ENCODE measurements at regions not wholly inside any gene's neighbourhood (a gene's known extent, or its start where the extent isn't known, plus 50 kb on each side); places are given as distances from the start of the nearest gene placed in this dataset.
"Not testable (repeated sequence)": the region's sequence is repeated elsewhere in the genome, so short reads cannot be mapped to it uniquely, and the experiment has no call there.

- DNase-seq (ENCODE audit: low read depth) = no peak
Observed at GRCh38 chr20:52438326-52438963, 246.9 kb upstream of the ZFP64 start.

- DNase-seq (ENCODE audit: low read depth) = no peak
Observed at GRCh38 chr20:52434453-52434852, 242.9 kb upstream of the ZFP64 start.

- no peak for DNase-seq (ENCODE audit: low read depth)
Observed at GRCh38 chr20:52434041-52434425, 242.5 kb upstream of the ZFP64 start.

- no peak for DNase-seq (ENCODE audit: low read depth)
Observed at GRCh38 chr20:52433326-52434040, 241.9 kb upstream of the ZFP64 start.

- no peak for DNase-seq (ENCODE audit: low read depth)
Observed at GRCh38 chr20:52432740-52433139, 241.2 kb upstream of the ZFP64 start.

- no peak for DNase-seq (ENCODE audit: low read depth)
Observed at GRCh38 chr20:52429029-52429428, 237.4 kb upstream of the ZFP64 start.

GRCh38 chr20:52427960-52428359 is 236.4 kb upstream of the ZFP64 start:
- no peak for DNase-seq (ENCODE audit: low read depth)

- DNase-seq (ENCODE audit: low read depth) = no peak
Observed at GRCh38 chr20:52426856-52427255, 235.3 kb upstream of the ZFP64 start.

GRCh38 chr20:52425701-52426100 is 234.1 kb upstream of the ZFP64 start:
- DNase-seq (ENCODE audit: low read depth) = no peak

- no peak for DNase-seq (ENCODE audit: low read depth)
Observed at GRCh38 chr20:52425253-52425652, 233.7 kb upstream of the ZFP64 start.

- peak; percentile 33 for DNase-seq (ENCODE audit: low read depth)
Observed at GRCh38 chr20:52424357-52424942, 232.9 kb upstream of the ZFP64 start.

- not testable (repeated sequence) for DNase-seq (ENCODE audit: low read depth)
Observed at GRCh38 chr20:52423536-52424140, 232.1 kb upstream of the ZFP64 start.

- peak; percentile 62 for DNase-seq (ENCODE audit: low read depth)
Observed at GRCh38 chr20:52422574-52423336, 231.2 kb upstream of the ZFP64 start.

GRCh38 chr20:52420805-52421204 is 229.2 kb upstream of the ZFP64 start:
- DNase-seq (ENCODE audit: low read depth) = no peak

GRCh38 chr20:52419205-52419604 is 227.6 kb upstream of the ZFP64 start:
- no peak for DNase-seq (ENCODE audit: low read depth)

- no peak for DNase-seq (ENCODE audit: low read depth)
Observed at GRCh38 chr20:52416953-52417352, 225.4 kb upstream of the ZFP64 start.

GRCh38 chr20:52411611-52412010 is 220.0 kb upstream of the ZFP64 start:
- DNase-seq (ENCODE audit: low read depth) = no peak

- DNase-seq (ENCODE audit: low read depth) = peak; percentile 8
Observed at GRCh38 chr20:52410731-52411234, 219.2 kb upstream of the ZFP64 start.

GRCh38 chr20:52410182-52410647 is 218.6 kb upstream of the ZFP64 start:
- DNase-seq (ENCODE audit: low read depth) = peak; percentile 70

GRCh38 chr20:52405986-52406385 is 214.4 kb upstream of the ZFP64 start:
- DNase-seq (ENCODE audit: low read depth) = no peak

GRCh38 chr20:52405417-52405816 is 213.8 kb upstream of the ZFP64 start:
- DNase-seq (ENCODE audit: low read depth) = no peak

GRCh38 chr20:52404671-52405070 is 213.1 kb upstream of the ZFP64 start:
- DNase-seq (ENCODE audit: low read depth) = no peak
